ENCODE measurements at regions not wholly inside any gene's neighbourhood (a gene's known extent, or its start where the extent isn't known, plus 50 kb on each side); places are given as distances from the start of the nearest gene placed in this dataset.

DNA sequence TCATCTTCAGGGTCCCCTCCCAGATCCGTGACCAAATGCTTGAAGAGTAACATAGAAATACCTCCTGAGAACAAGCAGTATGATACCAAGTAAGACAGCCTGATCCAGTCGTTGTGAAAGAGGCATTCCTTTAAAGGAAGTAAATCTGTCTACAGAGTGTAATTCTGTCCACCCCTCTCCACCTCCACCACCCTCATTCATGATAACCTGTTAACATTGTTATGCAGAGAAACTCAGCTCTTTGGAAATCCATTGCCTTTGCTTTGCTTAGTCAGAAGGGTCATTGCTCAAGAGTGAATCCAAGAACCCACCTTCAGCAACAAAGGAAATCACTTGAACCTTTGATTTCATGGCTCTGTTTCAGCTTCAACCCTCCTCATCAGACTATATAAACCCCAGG is 155.6 kb downstream of the CYP26B1 start:
- TF ChIP-seq NFIB (CRISPR knock-in tag; IDR thresholded peaks at IDR 0.05; ENCODE audit: borderline replicate concordance) (no peak), PRMT3 (CRISPR knock-in tag; IDR thresholded peaks at IDR 0.05; ENCODE audit: borderline replicate concordance, low read depth) (no peak), ZNF501 (CRISPR knock-in tag; IDR thresholded peaks at IDR 0.05) (no peak), XBP1 (CRISPR knock-in tag; IDR thresholded peaks at IDR 0.05) (no peak), ZFP82 (CRISPR knock-in tag; IDR thresholded peaks at IDR 0.05; ENCODE audit: borderline replicate concordance) (no peak), MAFF (IDR thresholded peaks at IDR 0.05; ENCODE audit: low read depth, low read length) (no peak), EZH2 (conservative IDR thresholded peaks at IDR 0.05; ENCODE audit: low read depth, low read length) (no peak), NR2C2 (CRISPR knock-in tag; IDR thresholded peaks at IDR 0.05; ENCODE audit: borderline replicate concordance) (no peak), MTA3 (CRISPR knock-in tag; IDR thresholded peaks at IDR 0.05) (no peak)
- TF ChIP-seq, protein P1, sequence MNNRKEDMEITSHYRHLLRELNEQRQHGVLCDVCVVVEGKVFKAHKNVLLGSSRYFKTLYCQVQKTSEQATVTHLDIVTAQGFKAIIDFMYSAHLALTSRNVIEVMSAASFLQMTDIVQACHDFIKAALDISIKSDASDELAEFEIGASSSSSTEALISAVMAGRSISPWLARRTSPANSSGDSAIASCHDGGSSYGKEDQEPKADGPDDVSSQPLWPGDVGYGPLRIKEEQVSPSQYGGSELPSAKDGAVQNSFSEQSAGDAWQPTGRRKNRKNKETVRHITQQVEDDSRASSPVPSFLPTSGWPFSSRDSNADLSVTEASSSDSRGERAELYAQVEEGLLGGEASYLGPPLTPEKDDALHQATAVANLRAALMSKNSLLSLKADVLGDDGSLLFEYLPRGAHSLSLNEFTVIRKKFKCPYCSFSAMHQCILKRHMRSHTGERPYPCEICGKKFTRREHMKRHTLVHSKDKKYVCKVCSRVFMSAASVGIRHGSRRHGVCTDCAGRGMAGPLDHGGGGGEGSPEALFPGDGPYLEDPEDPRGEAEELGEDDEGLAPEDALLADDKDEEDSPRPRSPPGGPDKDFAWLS (CRISPR knock-in tag; IDR thresholded peaks at IDR 0.05; ENCODE audit: borderline replicate concordance) = no peak
- TF ChIP-seq, protein P2, sequence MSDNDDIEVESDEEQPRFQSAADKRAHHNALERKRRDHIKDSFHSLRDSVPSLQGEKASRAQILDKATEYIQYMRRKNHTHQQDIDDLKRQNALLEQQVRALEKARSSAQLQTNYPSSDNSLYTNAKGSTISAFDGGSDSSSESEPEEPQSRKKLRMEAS (IDR thresholded peaks at IDR 0.05) = no peak

Data from HepG2 (cell line).